ENCODE measurements at regions not wholly inside any gene's neighbourhood (a gene's known extent, or its start where the extent isn't known, plus 50 kb on each side); places are given as distances from the start of the nearest gene placed in this dataset.
"Not testable (repeated sequence)": the region's sequence is repeated elsewhere in the genome, so short reads cannot be mapped to it uniquely, and the experiment has no call there.

DNA sequence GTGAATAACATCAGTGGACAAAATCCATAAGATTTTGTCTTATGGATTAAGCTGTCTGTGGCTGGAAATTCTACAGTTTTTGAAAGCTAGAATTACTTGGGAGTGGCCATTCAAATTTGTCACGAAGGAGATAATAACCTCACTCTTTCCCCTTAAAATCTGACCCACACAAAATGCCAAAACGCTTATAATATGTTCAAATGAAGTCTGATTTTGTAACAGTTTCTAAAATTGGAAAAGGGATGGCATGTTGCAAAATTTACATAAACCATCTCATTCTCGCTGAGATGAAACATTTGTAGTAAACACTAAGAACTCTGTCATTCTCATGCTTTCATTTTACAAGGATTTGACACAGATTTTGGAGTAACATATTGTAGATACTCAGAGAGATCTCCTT is 112.7 kb downstream of the GJA1 start:
- no peak overlapping the region for H3K4me3 ChIP-seq (ENCODE audit: low read depth, low read length)
- peaks cover 36% of the 10 kb centered on the region for H3K4me1 ChIP-seq (ENCODE audit: control insufficient read depth, insufficient read depth, low read length, unreplicated experiment)

GRCh38 chr6:121549736-121550135 is 114.3 kb downstream of the GJA1 start:
- peak overlapping the region; percentile 5 for H2AFZ ChIP-seq (ENCODE audit: low read length, unreplicated experiment)
- no peaks in the 10 kb centered on the region for H3K36me3 ChIP-seq (ENCODE audit: insufficient read depth, low read length)
- H3K4me1 ChIP-seq (ENCODE audit: control insufficient read depth, insufficient read depth, low read length, unreplicated experiment) = peaks cover 29% of the 10 kb centered on the region
- no peaks in the 10 kb centered on the region for H3K27me3 ChIP-seq (ENCODE audit: insufficient read depth, low read length)
- no peaks in the 10 kb centered on the region for H3K79me2 ChIP-seq (ENCODE audit: control insufficient read depth, insufficient read depth, low read length, unreplicated experiment)
- H3K4me3 ChIP-seq (ENCODE audit: low read depth, low read length) = no peak overlapping the region
- peak overlapping the region; percentile 72 for H3K27ac ChIP-seq (ENCODE audit: low read depth, low read length)

More for the DNA sequence above, 112.7 kb downstream of the GJA1 start:
- Histone ChIP-seq H3K79me2 (ENCODE audit: control insufficient read depth, insufficient read depth, low read length, unreplicated experiment) (no peaks in the 10 kb centered on the region), H3K27me3 (ENCODE audit: insufficient read depth, low read length) (no peaks in the 10 kb centered on the region), H2AFZ (ENCODE audit: low read length, unreplicated experiment) (peak overlapping the region; percentile 36), H3K36me3 (ENCODE audit: insufficient read depth, low read length) (no peaks in the 10 kb centered on the region), H3K27ac (ENCODE audit: low read depth, low read length) (peak overlapping the region; percentile 9; the same call in 1 of the 2 replicates)

- Histone ChIP-seq H3K4me1 (ENCODE audit: control insufficient read depth, insufficient read depth, low read length, unreplicated experiment) (peaks cover 28% of the 10 kb centered on the region), H2AFZ (ENCODE audit: low read length, unreplicated experiment) (peak overlapping the region; percentile 5), H3K27me3 (ENCODE audit: insufficient read depth, low read length) (no peaks in the 10 kb centered on the region), H3K36me3 (ENCODE audit: insufficient read depth, low read length) (no peaks in the 10 kb centered on the region), H3K79me2 (ENCODE audit: control insufficient read depth, insufficient read depth, low read length, unreplicated experiment) (no peaks in the 10 kb centered on the region), H3K4me3 (ENCODE audit: low read depth, low read length) (no peak overlapping the region), H3K27ac (ENCODE audit: low read depth, low read length) (peak overlapping the region; percentile 72)
Observed at GRCh38 chr6:121550491-121551010, 115.1 kb downstream of the GJA1 start.

GRCh38 chr6:121555201-121555600 is 119.8 kb downstream of the GJA1 start:
- Histone ChIP-seq H3K36me3 (ENCODE audit: insufficient read depth, low read length) (no peaks in the 10 kb centered on the region), H3K27ac (ENCODE audit: low read depth, low read length) (no peak overlapping the region), H3K4me1 (ENCODE audit: control insufficient read depth, insufficient read depth, low read length, unreplicated experiment) (peaks cover 7% of the 10 kb centered on the region), H3K79me2 (ENCODE audit: control insufficient read depth, insufficient read depth, low read length, unreplicated experiment) (no peaks in the 10 kb centered on the region), H3K4me3 (ENCODE audit: low read depth, low read length) (no peak overlapping the region), H2AFZ (ENCODE audit: low read length, unreplicated experiment) (no peak overlapping the region), H3K27me3 (ENCODE audit: insufficient read depth, low read length) (no peaks in the 10 kb centered on the region)

- not testable (repeated sequence) for H3K4me3 ChIP-seq (ENCODE audit: low read depth, low read length); H3K27me3 ChIP-seq (ENCODE audit: insufficient read depth, low read length); H3K36me3 ChIP-seq (ENCODE audit: insufficient read depth, low read length); H3K4me1 ChIP-seq (ENCODE audit: control insufficient read depth, insufficient read depth, low read length, unreplicated experiment); H3K79me2 ChIP-seq (ENCODE audit: control insufficient read depth, insufficient read depth, low read length, unreplicated experiment); H2AFZ ChIP-seq (ENCODE audit: low read length, unreplicated experiment); H3K27ac ChIP-seq (ENCODE audit: low read depth, low read length)
Observed at GRCh38 chr6:121556149-121556548, 120.7 kb downstream of the GJA1 start.

- Histone ChIP-seq H2AFZ (ENCODE audit: low read length, unreplicated experiment) (no peak overlapping the region), H3K36me3 (ENCODE audit: insufficient read depth, low read length) (no peaks in the 10 kb centered on the region), H3K4me3 (ENCODE audit: low read depth, low read length) (no peak overlapping the region), H3K79me2 (ENCODE audit: control insufficient read depth, insufficient read depth, low read length, unreplicated experiment) (no peaks in the 10 kb centered on the region), H3K27ac (ENCODE audit: low read depth, low read length) (no peak overlapping the region), H3K4me1 (ENCODE audit: control insufficient read depth, insufficient read depth, low read length, unreplicated experiment) (no peaks in the 10 kb centered on the region), H3K27me3 (ENCODE audit: insufficient read depth, low read length) (no peaks in the 10 kb centered on the region)
Observed at GRCh38 chr6:121557146-121557940, 121.9 kb downstream of the GJA1 start.

DNA sequence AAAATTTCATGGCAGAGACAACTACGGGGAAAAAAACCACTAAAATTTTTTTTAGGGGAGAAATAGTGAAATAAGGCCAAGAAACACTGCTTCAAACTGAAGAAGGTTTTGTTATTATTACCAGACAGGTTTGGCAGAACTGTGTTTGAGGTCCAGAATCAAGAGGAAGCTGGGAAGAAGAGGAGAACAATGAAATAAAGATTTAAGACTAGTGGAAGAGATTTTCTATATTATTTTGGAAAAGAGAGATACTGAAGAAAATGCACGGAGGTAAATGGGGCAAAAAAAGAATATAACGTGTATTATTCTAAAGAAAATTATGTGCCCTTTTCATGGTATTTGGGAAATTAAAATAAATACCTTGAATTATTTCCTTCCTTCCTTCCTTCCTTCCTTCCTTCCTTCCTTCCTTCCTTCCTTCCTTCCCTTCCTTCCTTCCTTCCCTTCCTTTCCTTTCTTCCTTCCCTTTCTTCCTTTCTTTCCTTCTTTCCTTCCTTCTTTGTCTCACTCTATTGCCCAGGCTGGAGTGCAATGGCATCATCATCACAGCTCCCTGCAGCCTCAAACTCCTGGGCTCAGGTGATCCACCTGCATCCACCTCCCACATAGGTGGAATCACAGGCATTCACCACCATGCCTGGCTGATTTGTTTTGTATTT is 124.3 kb downstream of the GJA1 start:
- Histone ChIP-seq H2AFZ (ENCODE audit: low read length, unreplicated experiment) (no peak overlapping the region), H3K4me1 (ENCODE audit: control insufficient read depth, insufficient read depth, low read length, unreplicated experiment) (no peaks in the 10 kb centered on the region), H3K27ac (ENCODE audit: low read depth, low read length) (no peak overlapping the region), H3K79me2 (ENCODE audit: control insufficient read depth, insufficient read depth, low read length, unreplicated experiment) (no peaks in the 10 kb centered on the region), H3K4me3 (ENCODE audit: low read depth, low read length) (no peak overlapping the region), H3K36me3 (ENCODE audit: insufficient read depth, low read length) (no peaks in the 10 kb centered on the region), H3K27me3 (ENCODE audit: insufficient read depth, low read length) (no peaks in the 10 kb centered on the region)

DNA sequence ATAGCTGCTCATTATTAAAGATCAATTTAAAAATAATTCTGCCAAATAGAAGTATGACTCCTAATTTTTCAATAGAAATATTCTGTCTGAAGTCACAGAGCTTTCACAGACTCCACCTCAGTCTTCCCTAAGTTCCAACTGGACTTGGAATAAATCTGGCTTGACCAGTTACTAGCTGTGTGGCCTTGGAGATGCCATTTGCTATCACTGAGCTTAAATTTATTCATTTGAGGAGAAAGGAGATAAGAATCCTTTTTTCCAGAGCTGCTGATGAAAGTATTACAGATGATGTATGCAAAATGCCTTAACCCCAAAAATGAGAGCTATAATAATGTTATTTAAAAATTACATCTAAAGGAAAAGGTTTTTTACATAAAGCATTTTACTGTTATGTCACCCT is 125.0 kb downstream of the GJA1 start:
- Histone ChIP-seq H3K27me3 (ENCODE audit: insufficient read depth, low read length) (no peaks in the 10 kb centered on the region), H3K27ac (ENCODE audit: low read depth, low read length) (no peak overlapping the region), H3K4me1 (ENCODE audit: control insufficient read depth, insufficient read depth, low read length, unreplicated experiment) (no peaks in the 10 kb centered on the region), H2AFZ (ENCODE audit: low read length, unreplicated experiment) (no peak overlapping the region), H3K79me2 (ENCODE audit: control insufficient read depth, insufficient read depth, low read length, unreplicated experiment) (no peaks in the 10 kb centered on the region), H3K4me3 (ENCODE audit: low read depth, low read length) (no peak overlapping the region), H3K36me3 (ENCODE audit: insufficient read depth, low read length) (no peaks in the 10 kb centered on the region)

- Histone ChIP-seq H3K27me3 (ENCODE audit: insufficient read depth, low read length) (no peaks in the 10 kb centered on the region), H3K36me3 (ENCODE audit: insufficient read depth, low read length) (no peaks in the 10 kb centered on the region), H3K27ac (ENCODE audit: low read depth, low read length) (no peak overlapping the region), H2AFZ (ENCODE audit: low read length, unreplicated experiment) (no peak overlapping the region), H3K4me1 (ENCODE audit: control insufficient read depth, insufficient read depth, low read length, unreplicated experiment) (no peaks in the 10 kb centered on the region), H3K4me3 (ENCODE audit: low read depth, low read length) (no peak overlapping the region), H3K79me2 (ENCODE audit: control insufficient read depth, insufficient read depth, low read length, unreplicated experiment) (no peaks in the 10 kb centered on the region)
Observed at GRCh38 chr6:121563286-121563685, 127.8 kb downstream of the GJA1 start.

- not testable (repeated sequence) for H3K27ac ChIP-seq (ENCODE audit: low read depth, low read length)
Observed at GRCh38 chr6:121564529-121564928, 129.1 kb downstream of the GJA1 start.

DNA sequence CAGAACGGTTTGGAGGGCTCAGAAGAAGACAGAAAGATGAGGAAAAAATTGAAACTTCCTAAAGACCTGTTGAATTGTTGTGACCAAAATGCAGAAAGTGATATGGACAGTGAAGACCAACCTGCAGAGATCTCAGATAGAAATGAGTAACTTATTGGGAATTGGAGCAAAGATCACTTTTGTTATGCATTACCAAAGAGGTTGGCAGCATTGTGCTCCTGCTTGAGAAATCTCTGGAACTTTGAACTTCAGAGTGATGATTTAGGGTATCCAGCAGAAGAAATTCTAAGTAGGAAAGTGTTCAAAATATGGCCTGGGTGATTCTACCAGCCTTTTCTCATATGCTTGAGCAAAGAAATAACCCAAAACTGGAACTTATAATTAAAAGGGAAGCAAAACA is 136.0 kb downstream of the GJA1 start:
- Histone ChIP-seq H3K36me3 (ENCODE audit: insufficient read depth, low read length) (no peaks in the 10 kb centered on the region), H3K4me1 (ENCODE audit: control insufficient read depth, insufficient read depth, low read length, unreplicated experiment) (peaks cover 10% of the 10 kb centered on the region), H3K4me3 (ENCODE audit: low read depth, low read length) (no peak overlapping the region), H3K27me3 (ENCODE audit: insufficient read depth, low read length) (no peaks in the 10 kb centered on the region), H2AFZ (ENCODE audit: low read length, unreplicated experiment) (no peak overlapping the region), H3K79me2 (ENCODE audit: control insufficient read depth, insufficient read depth, low read length, unreplicated experiment) (no peaks in the 10 kb centered on the region), H3K27ac (ENCODE audit: low read depth, low read length) (no peak overlapping the region)

More at GRCh38 chr6:121564529-121564928, 129.1 kb downstream of the GJA1 start:
- H3K36me3 ChIP-seq (ENCODE audit: insufficient read depth, low read length); H3K79me2 ChIP-seq (ENCODE audit: control insufficient read depth, insufficient read depth, low read length, unreplicated experiment); H3K4me3 ChIP-seq (ENCODE audit: low read depth, low read length); H3K4me1 ChIP-seq (ENCODE audit: control insufficient read depth, insufficient read depth, low read length, unreplicated experiment); H2AFZ ChIP-seq (ENCODE audit: low read length, unreplicated experiment); H3K27me3 ChIP-seq (ENCODE audit: insufficient read depth, low read length): not testable (repeated sequence)
